Neural progenitor cell (in vitro differentiated cells): ENCODE measurements at regions not wholly inside any gene's neighbourhood (a gene's known extent, or its start where the extent isn't known, plus 50 kb on each side); places are given as distances from the start of the nearest gene placed in this dataset.

Experiments
- CTCF ChIP-seq: fragments of 200-600 bp; sonication (generic); IDR thresholded peaks from 2 replicates; pipeline ENCODE4 v1.5.1; 2017; ENCODE audit warnings: antibody characterized with exemption, mild to moderate bottlenecking
- EZH2 ChIP-seq: fragments of 200-600 bp; sonication (generic); IDR thresholded peaks from 2 replicates; pipeline ENCODE4 v1.6.1; 2017; ENCODE audit warnings: antibody characterized with exemption, mild to moderate bottlenecking, moderate library complexity
- EZH2phosphoT487 ChIP-seq: fragments of 200-600 bp; sonication (generic); IDR thresholded peaks from 2 replicates; pipeline ENCODE4 v1.6.1; 2017; ENCODE audit warnings: antibody characterized with exemption

- TF ChIP-seq EZH2 (no peak), CTCF (no peak), EZH2phosphoT487 (no peak)
Measured at GRCh38 chr13:107482688-107483087, 732.6 kb downstream of the LIG4 start.
